ENCODE measurements at regions not wholly inside any gene's neighbourhood (a gene's known extent, or its start where the extent isn't known, plus 50 kb on each side); places are given as distances from the start of the nearest gene placed in this dataset.
A peak's percentile ranks its signal among the peaks of the same experiment; 100 is the strongest.
"Not testable (repeated sequence)": the region's sequence is repeated elsewhere in the genome, so short reads cannot be mapped to it uniquely, and the experiment has no call there.

- DNase-seq: not testable (repeated sequence)
Measured at GRCh38 chr4:67412153-67412712, 133.1 kb downstream of the CENPC start.

GRCh38 chr4:67403342-67403741 is 142.0 kb downstream of the CENPC start:
- no peak for DNase-seq

GRCh38 chr4:67401902-67402301 is 143.4 kb downstream of the CENPC start:
- DNase-seq: no peak

- DNase-seq: no peak
Measured at GRCh38 chr4:67397931-67398330, 147.4 kb downstream of the CENPC start.

- no peak for DNase-seq
Measured at GRCh38 chr4:67397031-67397430, 148.3 kb downstream of the CENPC start.

GRCh38 chr4:67396008-67396407 is 149.3 kb downstream of the CENPC start:
- DNase-seq: no peak

GRCh38 chr4:67394879-67395278 is 150.4 kb downstream of the CENPC start:
- no peak for DNase-seq

- DNase-seq: peak; percentile 37
Measured at GRCh38 chr4:67393699-67394281, 151.5 kb downstream of the CENPC start.

GRCh38 chr4:67393007-67393406 is 152.3 kb downstream of the CENPC start:
- no peak for DNase-seq

GRCh38 chr4:67381406-67381804 is 163.9 kb downstream of the CENPC start:
- not testable (repeated sequence) for DNase-seq

GRCh38 chr4:67380702-67381405 is 164.4 kb downstream of the CENPC start:
- DNase-seq: not testable (repeated sequence)

GRCh38 chr4:67380154-67380553 is 165.1 kb downstream of the CENPC start:
- DNase-seq: no peak

- no peak for DNase-seq
Measured at GRCh38 chr4:67375291-67375690, 170.0 kb downstream of the CENPC start.

GRCh38 chr4:67371615-67372014 is 173.7 kb downstream of the CENPC start:
- no peak for DNase-seq

- DNase-seq: no peak
Measured at GRCh38 chr4:67366311-67366861, 178.9 kb downstream of the CENPC start.

- no peak for DNase-seq
Measured at GRCh38 chr4:67365661-67366245, 179.6 kb downstream of the CENPC start.

GRCh38 chr4:67355806-67356205 is 189.5 kb downstream of the CENPC start:
- no peak for DNase-seq

- DNase-seq: no peak
Measured at GRCh38 chr4:67346654-67347053, 198.6 kb downstream of the CENPC start.

GRCh38 chr4:67344594-67345380 is 200.5 kb downstream of the CENPC start:
- no peak for DNase-seq

- no peak for DNase-seq
Measured at GRCh38 chr4:67343199-67343598, 202.1 kb downstream of the CENPC start.

- DNase-seq: no peak
Measured at GRCh38 chr4:67342291-67342690, 203.0 kb downstream of the CENPC start.

GRCh38 chr4:67333664-67334063 is 211.6 kb downstream of the CENPC start:
- no peak for DNase-seq

- no peak for DNase-seq
Measured at GRCh38 chr4:67332627-67333026, 212.7 kb downstream of the CENPC start.
